MM.1S (cell line): ENCODE measurements at regions not wholly inside any gene's neighbourhood (a gene's known extent, or its start where the extent isn't known, plus 50 kb on each side); places are given as distances from the start of the nearest gene placed in this dataset.

Experiments used
- EZH2 ChIP-seq: fragments of 300-600 bp; sonication (generic); optimal IDR thresholded peaks from 2 replicates; pipeline ENCODE3; 2017; ENCODE audit warnings: low read depth, mild to moderate bottlenecking, antibody characterized with exemption, low read length, mixed read lengths
- EZH2phosphoT487 ChIP-seq: fragments of 300-600 bp; sonication (generic); IDR thresholded peaks from 2 replicates; pipeline ENCODE4 v1.6.1; 2018; ENCODE audit warnings: antibody characterized with exemption, low read length

DNA sequence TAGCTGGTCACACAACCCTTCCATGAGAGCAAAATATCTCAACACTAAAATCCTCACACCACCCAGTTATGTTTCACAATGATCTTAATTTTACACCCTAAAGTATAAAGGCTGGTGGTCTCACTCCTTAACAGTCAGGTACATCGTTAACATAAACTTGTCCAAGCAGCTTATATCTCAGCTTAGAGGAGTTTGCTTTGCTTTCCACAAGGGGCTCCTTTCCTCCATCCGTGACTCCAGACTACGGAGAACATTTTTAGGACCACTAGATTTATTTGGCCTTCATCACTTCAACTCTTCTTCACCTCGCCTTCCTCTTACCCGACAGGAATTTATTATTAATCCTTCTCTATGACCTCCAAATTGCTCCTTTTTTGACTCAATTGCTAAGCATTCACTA, 1014.1 kb upstream of the NUDT12 start:
- TF ChIP-seq EZH2phosphoT487 (no peak), EZH2 (no peak)
